K562 (cell line): ENCODE measurements at regions not wholly inside any gene's neighbourhood (a gene's known extent, or its start where the extent isn't known, plus 50 kb on each side); places are given as distances from the start of the nearest gene placed in this dataset.

ENCODE experiments used
- ATAC-seq: fragments of 200-7000 bp; cut with Tn5 transposase; 3 replicates; pipeline ENCODE4 v1.9.1; 2020; ENCODE audit warnings: moderate library complexity
- BruUV-seq: library from RNA; stranded (reverse); fragments of 400-500 nt; replicated peaks from 2 replicates; lab custom pipeline; 2021; lab: Mats Ljungman, UMichigan
- CTCF ChIA-PET: fragments of 300-600 bp; formaldehyde crosslinking; extraction: SDS; loops from one replicate; lab custom pipeline; 2021; ENCODE audit warnings: low intra/inter-chr PET ratio; lab: Yijun Ruan, JAX
- POLR2A ChIA-PET: fragments of 300-600, 350-650 bp; sonication (Branson Sonifier 250); formaldehyde crosslinking; extraction: SDS; loops from one replicate; lab custom pipeline; 2021; ENCODE audit warnings: antibody characterized with exemption, inconsistent platforms; lab: Yijun Ruan, JAX
- DNase-seq, 4 experiments: peaks; one replicate each; pipeline versions ENCODE4 v3.0.0 to v3.0.0-alpha.2; 2011 to 2018; ENCODE audit warnings: low spot score in 3 of 4, mixed read lengths in 3 of 4; ENCODE audit errors: extremely low read depth in 1 of 4
- FAIRE-seq: peaks from 2 replicates; lab custom pipeline; 2011; peaks lifted over from hg19 to GRCh38; lab: Jason Lieb, UNC
- H2AFZ ChIP-seq: 2 replicates; pipeline ENCODE4 v1.6.0; 2011; ENCODE audit warnings: low read depth, low read length, control low read depth, inconsistent platforms
- H3K27ac ChIP-seq: fragments of 200-600 bp; 3 replicates; pipeline ENCODE4 v1.8.0; 2011; ENCODE audit warnings: low read depth, mild to moderate bottlenecking, control low read depth, inconsistent platforms, low read length, moderate library complexity, mixed read lengths; ENCODE audit errors: extremely low read depth
- H3K27me3 ChIP-seq, 2 experiments: fragments of 300-600 bp in 1 of 2; 2 replicates in 1 of 2; 3 replicates in 1 of 2; pipeline versions ENCODE4 v1.6.0 to v1.8.0; 2011; ENCODE audit warnings: inconsistent platforms in 2 of 2, low read length in 2 of 2, mild to moderate bottlenecking in 1 of 2, mixed read lengths in 1 of 2, moderate library complexity in 1 of 2; ENCODE audit not compliant: control insufficient read depth in 2 of 2, insufficient read depth in 2 of 2
- H3K36me3 ChIP-seq: fragments of 300-600 bp; 3 replicates; pipeline ENCODE4 v1.8.0; 2011; ENCODE audit warnings: mild to moderate bottlenecking, low read length, inconsistent platforms; ENCODE audit not compliant: control insufficient read depth, insufficient read depth
- H3K4me1 ChIP-seq, 2 experiments: fragments of 200-600 bp in 1 of 2; replicated peaks in 1 of 2; 2 replicates in 1 of 2; 3 replicates in 1 of 2; pipeline versions ENCODE4 v1.5.1 to v1.8.0; 2011; ENCODE audit warnings: inconsistent platforms in 2 of 2, low read length in 2 of 2, mild to moderate bottlenecking in 1 of 2, mixed read lengths in 1 of 2, moderate library complexity in 1 of 2; ENCODE audit not compliant: control insufficient read depth in 2 of 2, insufficient read depth in 2 of 2
- H3K4me2 ChIP-seq: 2 replicates; pipeline ENCODE4 v1.6.1; 2011; ENCODE audit warnings: low read length, control low read depth, inconsistent platforms, mixed read lengths; ENCODE audit not compliant: insufficient read depth
- H3K4me3 ChIP-seq: fragments of 200-600 bp; sonication (generic), shearing (Covaris generic); 2 replicates; pipeline ENCODE4 v1.5.1; 2016; ENCODE audit warnings: control low read depth, inconsistent platforms
- H3K79me2 ChIP-seq: fragments of 200-600 bp; 3 replicates; pipeline ENCODE4 v1.8.0; 2011; ENCODE audit warnings: low read length, inconsistent platforms; ENCODE audit not compliant: control insufficient read depth, insufficient read depth
- H3K9ac ChIP-seq, 2 experiments: 2 replicates each; pipeline versions ENCODE4 v1.6.0 to v1.6.1; 2011; ENCODE audit warnings: low read depth in 2 of 2, low read length in 2 of 2, control low read depth in 1 of 2, inconsistent platforms in 1 of 2, mild to moderate bottlenecking in 1 of 2, mixed read lengths in 1 of 2; ENCODE audit not compliant: insufficient read depth in 1 of 2
- H3K9me1 ChIP-seq: one replicate; pipeline ENCODE4 v1.6.0; 2011; ENCODE audit warnings: inconsistent platforms, mild to moderate bottlenecking, low read length, moderate library complexity; ENCODE audit not compliant: control insufficient read depth, insufficient read depth
- H3K9me3 ChIP-seq: replicated peaks from 2 replicates; pipeline ENCODE4 v1.5.1; 2011; ENCODE audit warnings: low read depth, low read length, inconsistent platforms; ENCODE audit not compliant: control insufficient read depth, insufficient read depth
- H4K20me1 ChIP-seq: replicated peaks from 2 replicates; pipeline ENCODE4 v1.6.1; 2011; ENCODE audit warnings: low read length, inconsistent platforms, mixed read lengths; ENCODE audit not compliant: control insufficient read depth, insufficient read depth
- DNMT1 ChIP-seq: fragments of 450-650 bp; IDR thresholded peaks from 2 replicates; pipeline ENCODE4 v1.6.1; 2016; ENCODE audit warnings: antibody characterized with exemption, mild to moderate bottlenecking
- DPF2 ChIP-seq: fragments of 450-650 bp; IDR thresholded peaks from 2 replicates; pipeline ENCODE4 v1.6.1; 2016
- PHF20 ChIP-seq: fragments of 450-650 bp; IDR thresholded peaks from 2 replicates; pipeline ENCODE4 v1.6.1; 2018; ENCODE audit not compliant: partially characterized antibody
- STAT5A ChIP-seq: IDR thresholded peaks from 2 replicates; pipeline ENCODE4 v1.6.1; 2012; ENCODE audit warnings: low read length, inconsistent platforms, borderline replicate concordance
- TCF7 ChIP-seq: sonication (generic); IDR thresholded peaks from 2 replicates; pipeline ENCODE4 v1.6.1; 2016; ENCODE audit warnings: antibody characterized with exemption, borderline replicate concordance
- ZNF174 ChIP-seq: fragments of 250-450 bp; sonication (Bioruptor Pico); IDR thresholded peaks from 2 replicates; pipeline ENCODE4 v1.4.0; 2020; ENCODE audit warnings: mild to moderate bottlenecking
- WGBS: fragments of 100-300 bp; shearing (Covaris generic); methylation state at CpG from one replicate; pipeline ENCODE4 v1.1.6; 2016; ENCODE audit warnings: low coverage, mixed read lengths; ENCODE audit not compliant: insufficient coverage; ENCODE audit errors: missing lambda C conversion rate; 5-methylcytosine and 5-hydroxymethylcytosine counted together
- in situ Hi-C: fragments of 300-500 bp; cut with MboI; formaldehyde crosslinking; loops from 4 replicates; pipeline ENCODE4 v1.15.0; 2018; ENCODE audit warnings: inconsistent platforms, mixed read lengths
- intact Hi-C: fragments of 100-400 bp; cut with micrococcal nuclease; formaldehyde crosslinking; loops from 2 replicates; pipeline ENCODE4 v1.14.2; 2022
- TF ChIP-seq, protein P1 (sequence below): sonication (generic); formaldehyde crosslinking; IDR thresholded peaks from 2 replicates; pipeline ENCODE4 v1.8.0; 2022; ENCODE audit warnings: mild to moderate bottlenecking, missing genetic modification reagents
- TF ChIP-seq, protein P2 (sequence below): fragments of 450-650 bp; IDR thresholded peaks from 2 replicates; pipeline ENCODE4 v1.6.1; 2018; ENCODE audit warnings: mild to moderate bottlenecking, low read depth; ENCODE audit not compliant: partially characterized antibody
- TF ChIP-seq, protein P3 (sequence below): fragments of 250-450 bp; sonication (Bioruptor Pico); IDR thresholded peaks from 2 replicates; pipeline ENCODE4 v1.8.0; 2022; ENCODE audit warnings: inconsistent platforms

DNA sequence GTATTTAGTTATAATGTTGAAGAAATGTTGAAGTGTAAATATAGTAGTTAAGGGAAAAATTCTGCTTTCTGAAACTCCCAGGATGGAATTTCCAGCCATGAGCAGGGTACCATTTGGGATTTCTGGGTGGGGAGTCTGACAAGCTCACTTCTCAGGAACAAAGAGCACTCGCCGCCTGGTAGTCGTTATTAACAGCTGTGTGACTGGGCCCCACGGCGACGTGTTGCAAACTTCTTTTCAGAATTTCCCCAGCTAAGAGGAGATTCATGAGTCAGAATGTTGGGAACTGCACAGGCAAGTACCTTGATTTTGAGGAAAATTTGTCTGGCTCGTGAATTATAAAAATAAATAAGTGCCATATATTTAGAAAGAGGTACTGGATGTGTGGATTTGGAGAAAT, 103.7 kb downstream of the LACC1 start:
- 0% methylated on average over 7 of the region's 7 CpGs for WGBS

More for the DNA sequence above, 103.7 kb downstream of the LACC1 start:
- Histone ChIP-seq H3K9me3 (no peaks in the 10 kb centered on the region), H3K4me2 (no peak overlapping the region), H2AFZ (no peak overlapping the region), H3K9ac (no peak overlapping the region), H4K20me1 (no peaks in the 10 kb centered on the region), H3K4me3 (no peak overlapping the region), H3K27me3 (no peaks in the 10 kb centered on the region), H3K9me1 (no peaks in the 10 kb centered on the region), H3K27ac (no peak overlapping the region), H3K36me3 (no peaks in the 10 kb centered on the region), H3K4me1 (no peaks in the 10 kb centered on the region), H3K79me2 (no peaks in the 10 kb centered on the region)
- intact Hi-C loops (no loop called here), in situ Hi-C loops (no loop called here)
- TF ChIP-seq, protein P1, sequence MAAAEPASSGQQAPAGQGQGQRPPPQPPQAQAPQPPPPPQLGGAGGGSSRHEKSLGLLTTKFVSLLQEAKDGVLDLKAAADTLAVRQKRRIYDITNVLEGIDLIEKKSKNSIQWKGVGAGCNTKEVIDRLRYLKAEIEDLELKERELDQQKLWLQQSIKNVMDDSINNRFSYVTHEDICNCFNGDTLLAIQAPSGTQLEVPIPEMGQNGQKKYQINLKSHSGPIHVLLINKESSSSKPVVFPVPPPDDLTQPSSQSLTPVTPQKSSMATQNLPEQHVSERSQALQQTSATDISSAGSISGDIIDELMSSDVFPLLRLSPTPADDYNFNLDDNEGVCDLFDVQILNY (CRISPR knock-in tag): no peak
- TF ChIP-seq DPF2: no peak
- TF ChIP-seq DNMT1: no peak
- TF ChIP-seq, protein P2, sequence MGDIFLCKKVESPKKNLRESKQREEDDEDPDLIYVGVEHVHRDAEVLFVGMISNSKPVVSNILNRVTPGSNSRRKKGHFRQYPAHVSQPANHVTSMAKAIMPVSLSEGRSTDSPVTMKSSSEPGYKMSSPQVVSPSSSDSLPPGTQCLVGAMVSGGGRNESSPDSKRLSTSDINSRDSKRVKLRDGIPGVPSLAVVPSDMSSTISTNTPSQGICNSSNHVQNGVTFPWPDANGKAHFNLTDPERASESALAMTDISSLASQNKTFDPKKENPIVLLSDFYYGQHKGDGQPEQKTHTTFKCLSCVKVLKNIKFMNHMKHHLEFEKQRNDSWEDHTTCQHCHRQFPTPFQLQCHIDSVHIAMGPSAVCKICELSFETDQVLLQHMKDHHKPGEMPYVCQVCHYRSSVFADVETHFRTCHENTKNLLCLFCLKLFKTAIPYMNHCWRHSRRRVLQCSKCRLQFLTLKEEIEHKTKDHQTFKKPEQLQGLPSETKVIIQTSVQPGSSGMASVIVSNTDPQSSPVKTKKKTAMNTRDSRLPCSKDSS: no peak
- no peak for TF ChIP-seq ZNF174 (CRISPR knock-in tag)
- no peak for TF ChIP-seq TCF7
- TF ChIP-seq PHF20: no peak
- TF ChIP-seq STAT5A: no peak
- TF ChIP-seq, protein P3, sequence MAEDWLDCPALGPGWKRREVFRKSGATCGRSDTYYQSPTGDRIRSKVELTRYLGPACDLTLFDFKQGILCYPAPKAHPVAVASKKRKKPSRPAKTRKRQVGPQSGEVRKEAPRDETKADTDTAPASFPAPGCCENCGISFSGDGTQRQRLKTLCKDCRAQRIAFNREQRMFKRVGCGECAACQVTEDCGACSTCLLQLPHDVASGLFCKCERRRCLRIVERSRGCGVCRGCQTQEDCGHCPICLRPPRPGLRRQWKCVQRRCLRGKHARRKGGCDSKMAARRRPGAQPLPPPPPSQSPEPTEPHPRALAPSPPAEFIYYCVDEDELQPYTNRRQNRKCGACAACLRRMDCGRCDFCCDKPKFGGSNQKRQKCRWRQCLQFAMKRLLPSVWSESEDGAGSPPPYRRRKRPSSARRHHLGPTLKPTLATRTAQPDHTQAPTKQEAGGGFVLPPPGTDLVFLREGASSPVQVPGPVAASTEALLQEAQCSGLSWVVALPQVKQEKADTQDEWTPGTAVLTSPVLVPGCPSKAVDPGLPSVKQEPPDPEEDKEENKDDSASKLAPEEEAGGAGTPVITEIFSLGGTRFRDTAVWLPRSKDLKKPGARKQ (CRISPR knock-in tag): no peak
- FAIRE-seq (no peak), ATAC-seq (no peak), DNase-seq (no peak)
- CTCF ChIA-PET: no interaction called here
- BruUV-seq: no TSS peak
- POLR2A ChIA-PET: no interaction called here
